PC-3 (cell line): ENCODE measurements at regions not wholly inside any gene's neighbourhood (a gene's known extent, or its start where the extent isn't known, plus 50 kb on each side); places are given as distances from the start of the nearest gene placed in this dataset.

ENCODE experiments used
- ATAC-seq: fragments of 200-7000 bp; cut with Tn5 transposase; 2 replicates; pipeline ENCODE4 v1.9.1; 2020; ENCODE audit warnings: mild to moderate bottlenecking, moderate library complexity
- BruUV-seq: library from RNA; stranded (reverse); fragments of 400-500 nt; replicated peaks from 2 replicates; lab custom pipeline; 2021; lab: Mats Ljungman, UMichigan
- CTCF ChIA-PET: fragments of 300-600 bp; sonication (Branson Sonifier 250); formaldehyde crosslinking; loops from one replicate; lab custom pipeline; 2022; ENCODE audit warnings: antibody characterized with exemption; lab: Charles Lee
- POLR2A ChIA-PET: fragments of 300-600 bp; sonication (Branson Sonifier 250); formaldehyde crosslinking; loops from one replicate; lab custom pipeline; 2022; ENCODE audit warnings: antibody characterized with exemption; ENCODE audit not compliant: unreplicated experiment; lab: Charles Lee
- DNase-seq: peaks from one replicate; pipeline ENCODE4 v3.0.0-alpha.2; 2015
- H2AFZ ChIP-seq: fragments of 300-600 bp; sonication (generic); 2 replicates; pipeline ENCODE4 v1.6.0; 2016; ENCODE audit warnings: antibody characterized with exemption, low read length
- H3F3A ChIP-seq: fragments of 300-600 bp; sonication (generic); one replicate; pipeline ENCODE4 v1.6.0; 2017; ENCODE audit warnings: antibody characterized with exemption, low read length, control low read depth, mild to moderate bottlenecking; ENCODE audit not compliant: unreplicated experiment
- H3K27ac ChIP-seq: fragments of 300-600 bp; sonication (generic); 2 replicates; pipeline ENCODE4 v1.5.1; 2016; ENCODE audit warnings: mild to moderate bottlenecking, low read length
- H3K27me3 ChIP-seq: fragments of 300-600 bp; sonication (generic); 2 replicates; pipeline ENCODE4 v1.6.1; 2016; ENCODE audit warnings: low read length, mixed read lengths
- H3K36me3 ChIP-seq: fragments of 300-600 bp; sonication (generic); 2 replicates; pipeline ENCODE4 v1.6.1; 2016; ENCODE audit warnings: low read depth, mixed run types, low read length, mixed read lengths
- H3K4me1 ChIP-seq: fragments of 300-600 bp; sonication (generic); 2 replicates; pipeline ENCODE4 v1.5.1; 2016; ENCODE audit warnings: low read length; ENCODE audit not compliant: insufficient read depth
- H3K4me2 ChIP-seq: fragments of 300-600 bp; sonication (generic); 2 replicates; pipeline ENCODE4 v1.6.0; 2016; ENCODE audit warnings: low read length
- H3K4me3 ChIP-seq: fragments of 300-600 bp; sonication (generic); 2 replicates; pipeline ENCODE4 v1.5.1; 2016; ENCODE audit warnings: mild to moderate bottlenecking, low read length, mixed read lengths
- H3K79me2 ChIP-seq: fragments of 300-600 bp; sonication (generic); 2 replicates; pipeline ENCODE4 v1.6.1; 2017; ENCODE audit warnings: low read length, mixed read lengths
- H3K9ac ChIP-seq: fragments of 300-600 bp; sonication (generic); 2 replicates; pipeline ENCODE4 v1.6.0; 2016; ENCODE audit warnings: mild to moderate bottlenecking, low read length
- H3K9me2 ChIP-seq: fragments of 300-600 bp; sonication (generic); replicated peaks from 2 replicates; pipeline ENCODE4 v1.6.1; 2016; ENCODE audit warnings: mixed run types, low read length, mixed read lengths
- H3K9me3 ChIP-seq: fragments of 300-600 bp; sonication (generic); 2 replicates; pipeline ENCODE4 v1.6.1; 2016; ENCODE audit warnings: low read length, mixed read lengths
- H4K20me1 ChIP-seq: fragments of 300-600 bp; sonication (generic); 2 replicates; pipeline ENCODE4 v1.6.1; 2016; ENCODE audit warnings: low read length, mixed read lengths
- CTCF ChIP-seq: fragments of 300-600 bp; sonication (generic); conservative IDR thresholded peaks from 2 replicates; pipeline ENCODE4 v1.5.1; 2017; ENCODE audit warnings: antibody characterized with exemption, low read depth, mild to moderate bottlenecking, low read length
- EZH2 ChIP-seq: fragments of 300-600 bp; sonication (generic); IDR thresholded peaks from one replicate; pipeline ENCODE4 v1.6.1; 2017; ENCODE audit warnings: antibody characterized with exemption, mild to moderate bottlenecking, low read length; ENCODE audit not compliant: unreplicated experiment
- EZH2phosphoT487 ChIP-seq: fragments of 300-600 bp; sonication (generic); IDR thresholded peaks from 2 replicates; pipeline ENCODE4 v1.6.1; 2018; ENCODE audit warnings: mild to moderate bottlenecking, antibody characterized with exemption, low read length, borderline replicate concordance
- intact Hi-C: fragments of 100-400 bp; cut with micrococcal nuclease; formaldehyde crosslinking; loops from 2 replicates; pipeline ENCODE4 v1.9.0; 2023

GRCh38 chr21:31397939-31398338, 53.9 kb upstream of the TIAM1 start:
- ATAC-seq = no peak
- no peak overlapping the region for H3K27ac ChIP-seq
- TF ChIP-seq CTCF (no peak), EZH2 (no peak), EZH2phosphoT487 (no peak)
- ChIA-PET CTCF (no interaction called here), POLR2A (no interaction called here)
- no peaks in the 10 kb centered on the region for H3K27me3 ChIP-seq
- no peaks in the 10 kb centered on the region for H4K20me1 ChIP-seq
- intact Hi-C loops = no loop called here
- no peaks in the 10 kb centered on the region for H3K79me2 ChIP-seq
- no peaks in the 10 kb centered on the region for H3K4me1 ChIP-seq
- no peaks in the 10 kb centered on the region for H3K36me3 ChIP-seq
- BruUV-seq = no TSS peak
- H2AFZ ChIP-seq = no peak overlapping the region
- no peaks in the 10 kb centered on the region for H3K9me2 ChIP-seq
- H3K4me3 ChIP-seq = no peak overlapping the region
- H3K4me2 ChIP-seq = no peak overlapping the region
- no peaks in the 10 kb centered on the region for H3K9me3 ChIP-seq
- no peak for DNase-seq
- H3K9ac ChIP-seq = no peak overlapping the region
- no peaks in the 10 kb centered on the region for H3F3A ChIP-seq

- intact Hi-C loops = no loop called here
- Histone ChIP-seq H2AFZ (no peak overlapping the region), H3K79me2 (no peaks in the 10 kb centered on the region), H3K27me3 (no peaks in the 10 kb centered on the region), H3K4me3 (no peak overlapping the region), H3K4me1 (no peaks in the 10 kb centered on the region), H3F3A (no peaks in the 10 kb centered on the region), H4K20me1 (no peaks in the 10 kb centered on the region), H3K9me3 (no peaks in the 10 kb centered on the region), H3K9me2 (no peaks in the 10 kb centered on the region), H3K9ac (no peak overlapping the region), H3K36me3 (no peaks in the 10 kb centered on the region), H3K4me2 (no peak overlapping the region), H3K27ac (no peak overlapping the region)
- POLR2A ChIA-PET = no interaction called here
- ATAC-seq (no peak), DNase-seq (no peak)
- no TSS peak for BruUV-seq
- TF ChIP-seq EZH2 = no peak
- no peak for TF ChIP-seq CTCF
- no peak for TF ChIP-seq EZH2phosphoT487
- CTCF ChIA-PET = no interaction called here
These were observed 53.5 kb upstream of the TIAM1 start for GRCh38 chr21:31397515-31397926.

GRCh38 chr21:31397030-31397429, 53.0 kb upstream of the TIAM1 start:
- no peaks in the 10 kb centered on the region for H3F3A ChIP-seq
- ATAC-seq = no peak
- no peaks in the 10 kb centered on the region for H3K4me1 ChIP-seq
- no peaks in the 10 kb centered on the region for H4K20me1 ChIP-seq
- H3K27ac ChIP-seq = no peak overlapping the region
- no peak overlapping the region for H3K4me3 ChIP-seq
- H3K9ac ChIP-seq = no peak overlapping the region
- H3K36me3 ChIP-seq = no peaks in the 10 kb centered on the region
- BruUV-seq = no TSS peak
- no peak overlapping the region for H2AFZ ChIP-seq
- no peaks in the 10 kb centered on the region for H3K27me3 ChIP-seq
- no peak for DNase-seq
- H3K4me2 ChIP-seq = no peak overlapping the region
- TF ChIP-seq EZH2 (no peak), CTCF (no peak), EZH2phosphoT487 (no peak)
- ChIA-PET POLR2A (no interaction called here), CTCF (no interaction called here)
- H3K79me2 ChIP-seq = no peaks in the 10 kb centered on the region
- intact Hi-C loops = no loop called here
- no peaks in the 10 kb centered on the region for H3K9me2 ChIP-seq
- no peaks in the 10 kb centered on the region for H3K9me3 ChIP-seq
